Adrenal gland (tissue), 5 donors: ENCODE measurements at regions not wholly inside any gene's neighbourhood (a gene's known extent, or its start where the extent isn't known, plus 50 kb on each side); places are given as distances from the start of the nearest gene placed in this dataset.

Experiments used
- CTCF ChIP-seq, 6 experiments: fragments of 450-650 bp in 4 of 6; fragments of 200-600 bp in 2 of 6; sonication (generic) in 1 of 6; IDR thresholded peaks; 1 replicate in 5 of 6; 2 replicates in 1 of 6; pipeline versions ENCODE4 v1.5.1 to v1.8.0; 2016 to 2021; ENCODE audit warnings: antibody characterized with exemption in 6 of 6, mild to moderate bottlenecking in 2 of 6, moderate library complexity in 1 of 6
- POLR2A ChIP-seq, 2 donors: fragments of 450-650 bp; IDR thresholded peaks; one replicate each; pipeline ENCODE4 v1.6.1; 2017; ENCODE audit warnings: antibody characterized with exemption in 2 of 2, mild to moderate bottlenecking in 2 of 2, moderate library complexity in 1 of 2
- donor health status: DM: no; HTN: no; CAD: no.

- no peak for TF ChIP-seq CTCF (IDR thresholded peaks at IDR 0.05)
- TF ChIP-seq POLR2A (IDR thresholded peaks at IDR 0.05): no peak
Measured at GRCh38 chr4:184306470-184306869, 88.8 kb upstream of the ENPP6 start.
